ENCODE measurements at regions not wholly inside any gene's neighbourhood (a gene's known extent, or its start where the extent isn't known, plus 50 kb on each side); places are given as distances from the start of the nearest gene placed in this dataset.
"Not testable (repeated sequence)": the region's sequence is repeated elsewhere in the genome, so short reads cannot be mapped to it uniquely, and the experiment has no call there.

DNA sequence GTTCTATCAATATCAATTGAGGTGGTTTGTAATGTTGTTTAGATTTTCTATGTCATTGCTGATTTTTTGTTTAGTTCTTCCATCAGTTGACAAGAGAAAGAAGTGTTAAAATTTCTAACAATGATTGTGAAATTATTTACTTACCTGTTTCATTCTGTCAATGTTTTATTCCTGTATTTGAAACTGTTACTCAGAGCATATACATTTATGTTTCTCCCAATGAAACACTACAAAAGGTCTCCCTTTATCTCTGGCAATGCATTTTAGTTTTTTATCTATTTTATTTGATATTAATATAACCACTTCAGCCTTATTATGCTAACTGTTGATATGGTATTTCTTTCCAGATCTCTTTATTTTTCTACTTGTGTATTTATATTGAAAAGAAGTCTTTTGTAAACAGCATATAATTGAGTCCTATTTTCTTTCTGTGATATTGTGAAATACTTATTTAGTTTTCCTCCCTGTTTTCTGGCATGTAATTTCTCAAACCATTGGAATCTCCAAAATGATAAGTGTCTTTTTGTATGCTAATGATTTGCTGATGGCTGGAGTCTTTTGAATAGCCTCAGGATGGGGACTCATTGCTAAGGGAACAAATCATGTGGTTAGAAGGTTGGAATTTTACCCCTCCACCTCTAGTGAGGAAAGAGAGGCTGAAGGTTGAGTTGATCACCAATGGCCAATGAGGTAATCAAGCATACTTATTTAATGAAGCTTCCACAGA lies 122.0 kb downstream of the ADSS2 start:
- H3K4me3 ChIP-seq (replicated peaks; ENCODE audit: low read depth, low read length), result no peak overlapping the region
- no peaks in the 10 kb centered on the region for H3K36me3 ChIP-seq (ENCODE audit: control insufficient read depth, insufficient read depth, low read length)
- H3K27me3 ChIP-seq (replicated peaks; ENCODE audit: control insufficient read depth, insufficient read depth, low read length), result no peaks in the 10 kb centered on the region
- no peak for TF ChIP-seq CTCF (IDR thresholded peaks at IDR 0.05; ENCODE audit: insufficient read depth, low read length, poor library complexity, severe bottlenecking)
- no peak for DNase-seq (ENCODE audit: extremely low read depth, insufficient read length)

- no peak for TF ChIP-seq CTCF (IDR thresholded peaks at IDR 0.05; ENCODE audit: insufficient read depth, low read length, poor library complexity, severe bottlenecking)
- H3K4me3 ChIP-seq (replicated peaks; ENCODE audit: low read depth, low read length), result no peak overlapping the region
- no peaks in the 10 kb centered on the region for H3K27me3 ChIP-seq (replicated peaks; ENCODE audit: control insufficient read depth, insufficient read depth, low read length)
- H3K36me3 ChIP-seq (ENCODE audit: control insufficient read depth, insufficient read depth, low read length), result no peaks in the 10 kb centered on the region
- DNase-seq (ENCODE audit: extremely low read depth, insufficient read length), result no peak
Measured at GRCh38 chr1:244330318-244330625, 121.4 kb downstream of the ADSS2 start.

- DNase-seq (ENCODE audit: extremely low read depth, insufficient read length); H3K27me3 ChIP-seq (replicated peaks; ENCODE audit: control insufficient read depth, insufficient read depth, low read length); H3K4me3 ChIP-seq (replicated peaks; ENCODE audit: low read depth, low read length); H3K36me3 ChIP-seq (ENCODE audit: control insufficient read depth, insufficient read depth, low read length): not testable (repeated sequence)
Measured at GRCh38 chr1:244332761-244333160, 118.9 kb downstream of the ADSS2 start.

GRCh38 chr1:244334315-244334714 lies 117.4 kb downstream of the ADSS2 start:
- H3K27me3 ChIP-seq (replicated peaks; ENCODE audit: control insufficient read depth, insufficient read depth, low read length); DNase-seq (ENCODE audit: extremely low read depth, insufficient read length); H3K4me3 ChIP-seq (replicated peaks; ENCODE audit: low read depth, low read length); H3K36me3 ChIP-seq (ENCODE audit: control insufficient read depth, insufficient read depth, low read length): not testable (repeated sequence)

DNA sequence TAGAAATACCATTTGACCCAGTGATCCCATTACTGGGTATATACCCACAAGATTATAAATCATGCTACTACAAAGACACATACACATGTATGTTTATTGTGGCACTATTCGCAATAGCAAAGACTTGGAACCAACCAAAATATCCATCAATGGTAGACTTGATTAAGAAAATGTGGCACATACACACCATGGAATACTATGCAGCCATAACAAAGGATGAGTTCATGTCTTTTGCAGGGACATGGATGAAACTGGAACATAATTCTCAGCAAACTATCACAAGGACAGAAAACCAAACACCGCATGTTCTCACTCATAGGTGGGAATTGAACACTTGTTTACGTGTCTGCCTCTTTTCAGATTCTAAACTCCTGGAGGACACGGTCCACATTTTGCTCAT lies 116.9 kb downstream of the ADSS2 start:
- H3K4me3 ChIP-seq (replicated peaks; ENCODE audit: low read depth, low read length); DNase-seq (ENCODE audit: extremely low read depth, insufficient read length); H3K27me3 ChIP-seq (replicated peaks; ENCODE audit: control insufficient read depth, insufficient read depth, low read length); H3K36me3 ChIP-seq (ENCODE audit: control insufficient read depth, insufficient read depth, low read length): not testable (repeated sequence)

DNA sequence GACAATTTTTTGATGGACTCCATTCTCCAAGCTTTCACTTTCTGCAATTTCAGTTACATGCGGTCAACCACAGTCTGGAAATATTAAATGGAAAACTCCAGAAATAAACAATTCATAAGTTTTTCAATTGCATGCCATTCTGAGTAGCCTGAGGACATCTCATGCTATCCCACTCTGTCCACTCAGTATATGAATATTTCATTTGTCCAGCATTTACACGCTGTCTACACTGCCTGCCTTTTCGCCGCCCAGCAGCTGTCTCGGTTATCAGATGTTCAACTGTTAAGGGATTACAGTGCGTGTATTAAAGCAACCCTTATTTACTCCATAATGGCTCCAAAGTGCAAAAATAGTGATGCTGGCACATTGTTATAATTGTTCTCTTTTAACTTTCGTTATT lies 116.3 kb downstream of the ADSS2 start:
- no peak for TF ChIP-seq CTCF (IDR thresholded peaks at IDR 0.05; ENCODE audit: insufficient read depth, low read length, poor library complexity, severe bottlenecking)
- Histone ChIP-seq H3K4me3 (replicated peaks; ENCODE audit: low read depth, low read length) (no peak overlapping the region), H3K27me3 (replicated peaks; ENCODE audit: control insufficient read depth, insufficient read depth, low read length) (no peaks in the 10 kb centered on the region), H3K36me3 (ENCODE audit: control insufficient read depth, insufficient read depth, low read length) (no peaks in the 10 kb centered on the region)
- no peak for DNase-seq (ENCODE audit: extremely low read depth, insufficient read length)

DNA sequence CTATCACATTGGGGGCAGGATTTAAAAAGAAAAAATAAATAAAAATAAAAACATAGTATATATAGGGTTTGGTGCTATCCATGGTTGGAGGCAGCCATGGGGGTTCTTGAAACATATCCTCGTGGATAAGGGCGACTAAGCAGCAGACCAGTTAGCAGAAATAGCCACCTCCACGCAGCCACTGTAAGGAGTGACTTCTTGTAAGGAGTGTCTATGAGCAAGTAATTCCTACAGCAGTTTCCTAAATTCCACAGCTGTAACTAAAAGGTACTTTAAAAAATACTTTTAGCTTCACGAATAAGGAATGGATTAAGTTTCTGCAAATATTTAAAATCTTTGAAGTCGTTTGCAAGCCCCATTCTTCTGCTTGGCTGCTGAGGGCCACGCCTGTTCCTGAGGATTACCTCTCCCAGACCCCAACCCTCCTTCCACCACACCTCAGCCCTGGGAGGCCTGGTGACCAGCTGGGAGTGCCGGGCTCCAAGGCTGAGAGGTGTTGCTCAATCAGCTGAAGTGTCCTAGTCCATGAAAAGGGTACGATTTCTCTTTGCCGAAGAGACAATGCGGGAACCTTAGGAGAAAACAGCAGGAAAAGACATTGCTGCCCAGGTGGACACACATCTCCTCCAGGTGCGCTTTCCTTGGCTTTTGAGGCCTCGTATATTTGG lies 115.3 kb downstream of the ADSS2 start:
- H3K36me3 ChIP-seq (ENCODE audit: control insufficient read depth, insufficient read depth, low read length), result no peaks in the 10 kb centered on the region
- no peaks in the 10 kb centered on the region for H3K27me3 ChIP-seq (replicated peaks; ENCODE audit: control insufficient read depth, insufficient read depth, low read length)
- no peak for TF ChIP-seq CTCF (IDR thresholded peaks at IDR 0.05; ENCODE audit: insufficient read depth, low read length, poor library complexity, severe bottlenecking)
- no peak overlapping the region for H3K4me3 ChIP-seq (replicated peaks; ENCODE audit: low read depth, low read length)
- DNase-seq (ENCODE audit: extremely low read depth, insufficient read length), result no peak
